Hepatocyte (in vitro differentiated cells): ENCODE measurements at regions not wholly inside any gene's neighbourhood (a gene's known extent, or its start where the extent isn't known, plus 50 kb on each side); places are given as distances from the start of the nearest gene placed in this dataset.
A peak's percentile ranks its signal among the peaks of the same experiment; 100 is the strongest.

Experiments used
- DNase-seq: peaks from one replicate; pipeline ENCODE4 v3.0.0-alpha.2; 2016; ENCODE audit warnings: low spot score
- H2AFZ ChIP-seq: fragments of 200-600 bp; sonication (generic); 2 replicates; pipeline ENCODE4 v1.6.0; 2016; ENCODE audit warnings: antibody characterized with exemption, mild to moderate bottlenecking
- H3K27ac ChIP-seq: fragments of 200-600 bp; sonication (generic); 2 replicates; pipeline ENCODE4 v1.5.1; 2016; ENCODE audit warnings: mild to moderate bottlenecking
- H3K27me3 ChIP-seq: fragments of 200-600 bp; sonication (generic); 2 replicates; pipeline ENCODE4 v1.6.1; 2016
- H3K36me3 ChIP-seq: fragments of 200-600 bp; sonication (generic); replicated peaks from 2 replicates; pipeline ENCODE4 v1.5.1; 2016; ENCODE audit warnings: low read depth; ENCODE audit not compliant: insufficient read depth
- H3K4me1 ChIP-seq: fragments of 200-600 bp; sonication (generic); 2 replicates; pipeline ENCODE4 v1.5.1; 2016; ENCODE audit warnings: mild to moderate bottlenecking, moderate library complexity; ENCODE audit not compliant: insufficient read depth
- H3K4me2 ChIP-seq: fragments of 200-600 bp; sonication (generic); 2 replicates; pipeline ENCODE4 v1.6.0; 2016
- H3K4me3 ChIP-seq: fragments of 200-600 bp; sonication (generic); 2 replicates; pipeline ENCODE4 v1.5.1; 2016; ENCODE audit warnings: mild to moderate bottlenecking
- H3K79me2 ChIP-seq: fragments of 200-600 bp; sonication (generic); 2 replicates; pipeline ENCODE4 v1.6.0; 2017; ENCODE audit warnings: mild to moderate bottlenecking
- H3K9me2 ChIP-seq: fragments of 200-600 bp; sonication (generic); replicated peaks from 2 replicates; pipeline ENCODE4 v1.6.0; 2017; ENCODE audit warnings: mild to moderate bottlenecking; ENCODE audit not compliant: insufficient read depth
- H3K9me3 ChIP-seq: fragments of 200-600 bp; sonication (generic); 2 replicates; pipeline ENCODE4 v1.5.1; 2016; ENCODE audit warnings: low read depth, mild to moderate bottlenecking
- H4K20me1 ChIP-seq: fragments of 200-600 bp; sonication (generic); 2 replicates; pipeline ENCODE4 v1.6.0; 2016; ENCODE audit warnings: mild to moderate bottlenecking; ENCODE audit not compliant: insufficient read depth, poor library complexity, severe bottlenecking
- CTCF ChIP-seq: fragments of 200-600 bp; sonication (generic); IDR thresholded peaks from 2 replicates; pipeline ENCODE4 v1.5.1; 2016; ENCODE audit warnings: antibody characterized with exemption, mild to moderate bottlenecking; ENCODE audit not compliant: poor library complexity
- EZH2 ChIP-seq: fragments of 200-600 bp; sonication (generic); IDR thresholded peaks from 2 replicates; pipeline ENCODE4 v1.6.1; 2016; ENCODE audit warnings: antibody characterized with exemption, mild to moderate bottlenecking, borderline replicate concordance
- EZH2phosphoT487 ChIP-seq: fragments of 200-600 bp; sonication (generic); IDR thresholded peaks from one replicate; pipeline ENCODE4 v1.6.1; 2018; ENCODE audit warnings: antibody characterized with exemption, mild to moderate bottlenecking, low read depth, moderate library complexity; ENCODE audit not compliant: unreplicated experiment, severe bottlenecking
- WGBS: methylation state at CpG from one replicate; pipeline ENCODE4 v1.1.6; 2016; ENCODE audit warnings: low lambda C conversion rate; ENCODE audit errors: missing lambda C conversion rate; 5-methylcytosine and 5-hydroxymethylcytosine counted together

GRCh38 chr5:6125781-6126180, 252.6 kb downstream of the MED10 start:
- no peak overlapping the region for H2AFZ ChIP-seq
- H3K36me3 ChIP-seq: no peaks in the 10 kb centered on the region
- no peaks in the 10 kb centered on the region for H3K9me3 ChIP-seq
- H3K79me2 ChIP-seq: no peaks in the 10 kb centered on the region
- DNase-seq: no peak
- H3K4me3 ChIP-seq: no peak overlapping the region
- H4K20me1 ChIP-seq: no peaks in the 10 kb centered on the region
- H3K4me1 ChIP-seq: no peaks in the 10 kb centered on the region
- no peak overlapping the region for H3K27ac ChIP-seq
- TF ChIP-seq EZH2 (no peak), CTCF (no peak)
- 87% methylated on average over 2 of the region's 2 CpGs for WGBS
- H3K9me2 ChIP-seq: no peaks in the 10 kb centered on the region
- H3K4me2 ChIP-seq: no peak overlapping the region
- H3K27me3 ChIP-seq: no peaks in the 10 kb centered on the region

GRCh38 chr5:6118691-6119090, 259.7 kb downstream of the MED10 start:
- H3K4me1 ChIP-seq: no peaks in the 10 kb centered on the region
- H3K9me3 ChIP-seq: no peaks in the 10 kb centered on the region
- no peak overlapping the region for H3K4me2 ChIP-seq
- no peak overlapping the region for H3K27ac ChIP-seq
- H4K20me1 ChIP-seq: no peaks in the 10 kb centered on the region
- no peak overlapping the region for H3K4me3 ChIP-seq
- TF ChIP-seq EZH2: no peak
- no peak for TF ChIP-seq CTCF
- no peak for TF ChIP-seq EZH2phosphoT487
- H3K36me3 ChIP-seq: no peaks in the 10 kb centered on the region
- H3K79me2 ChIP-seq: no peaks in the 10 kb centered on the region
- WGBS: 80% methylated on average over 4 of the region's 4 CpGs
- H3K9me2 ChIP-seq: no peaks in the 10 kb centered on the region
- H3K27me3 ChIP-seq: no peaks in the 10 kb centered on the region
- DNase-seq: no peak
- no peak overlapping the region for H2AFZ ChIP-seq

DNA sequence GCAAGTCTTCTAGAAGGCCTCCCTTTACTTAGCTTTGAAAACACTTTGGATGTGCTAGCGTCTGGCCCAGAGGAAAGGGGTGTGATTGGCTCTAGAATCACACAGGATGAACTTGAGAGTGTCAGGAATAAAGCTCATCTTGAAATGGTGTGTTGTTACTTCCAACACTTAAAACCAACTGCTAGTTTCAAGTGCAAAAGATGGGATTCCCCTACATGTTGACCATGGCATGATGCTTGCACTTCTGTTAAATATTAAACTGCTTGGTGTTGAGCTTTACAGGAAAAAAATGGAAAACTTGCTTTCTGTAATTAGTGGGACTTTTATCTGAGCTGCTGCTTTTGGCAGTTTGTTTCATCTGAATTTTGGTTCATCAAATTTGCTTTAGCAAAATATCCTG, 261.1 kb downstream of the MED10 start:
- H3K79me2 ChIP-seq: no peaks in the 10 kb centered on the region
- no peak overlapping the region for H3K27ac ChIP-seq
- H2AFZ ChIP-seq: no peak overlapping the region
- TF ChIP-seq CTCF: no peak
- no peak for TF ChIP-seq EZH2phosphoT487
- TF ChIP-seq EZH2: no peak
- no peak overlapping the region for H3K4me3 ChIP-seq
- DNase-seq: peak; percentile 13
- H3K4me2 ChIP-seq: no peak overlapping the region
- no peaks in the 10 kb centered on the region for H3K9me2 ChIP-seq
- no peaks in the 10 kb centered on the region for H3K36me3 ChIP-seq
- no peaks in the 10 kb centered on the region for H3K4me1 ChIP-seq
- no peaks in the 10 kb centered on the region for H3K9me3 ChIP-seq
- no peaks in the 10 kb centered on the region for H4K20me1 ChIP-seq
- WGBS: 71% methylated on average over 1 of the region's 1 CpG
- no peaks in the 10 kb centered on the region for H3K27me3 ChIP-seq

GRCh38 chr5:6115852-6116251, 262.5 kb downstream of the MED10 start:
- H3K27ac ChIP-seq: no peak overlapping the region
- H3K9me3 ChIP-seq: no peaks in the 10 kb centered on the region
- 92% methylated on average over 4 of the region's 4 CpGs for WGBS
- H3K79me2 ChIP-seq: no peaks in the 10 kb centered on the region
- H3K4me3 ChIP-seq: no peak overlapping the region
- no peaks in the 10 kb centered on the region for H3K4me1 ChIP-seq
- no peaks in the 10 kb centered on the region for H4K20me1 ChIP-seq
- no peak overlapping the region for H2AFZ ChIP-seq
- no peak for TF ChIP-seq EZH2phosphoT487
- TF ChIP-seq EZH2: no peak
- TF ChIP-seq CTCF: no peak
- no peak overlapping the region for H3K4me2 ChIP-seq
- no peaks in the 10 kb centered on the region for H3K9me2 ChIP-seq
- no peak for DNase-seq
- no peaks in the 10 kb centered on the region for H3K27me3 ChIP-seq
- H3K36me3 ChIP-seq: no peaks in the 10 kb centered on the region
